HG03280 (cell line): ENCODE measurements at regions not wholly inside any gene's neighbourhood (a gene's known extent, or its start where the extent isn't known, plus 50 kb on each side); places are given as distances from the start of the nearest gene placed in this dataset.
"Not testable (repeated sequence)": the region's sequence is repeated elsewhere in the genome, so short reads cannot be mapped to it uniquely, and the experiment has no call there.

Experiments used
- ATAC-seq: cut with Tn5 transposase; IDR thresholded peaks from one replicate; pipeline ENCODE4 v1.9.1; 2021; ENCODE audit warnings: mild to moderate bottlenecking, moderate library complexity; ENCODE audit not compliant: unreplicated experiment

DNA sequence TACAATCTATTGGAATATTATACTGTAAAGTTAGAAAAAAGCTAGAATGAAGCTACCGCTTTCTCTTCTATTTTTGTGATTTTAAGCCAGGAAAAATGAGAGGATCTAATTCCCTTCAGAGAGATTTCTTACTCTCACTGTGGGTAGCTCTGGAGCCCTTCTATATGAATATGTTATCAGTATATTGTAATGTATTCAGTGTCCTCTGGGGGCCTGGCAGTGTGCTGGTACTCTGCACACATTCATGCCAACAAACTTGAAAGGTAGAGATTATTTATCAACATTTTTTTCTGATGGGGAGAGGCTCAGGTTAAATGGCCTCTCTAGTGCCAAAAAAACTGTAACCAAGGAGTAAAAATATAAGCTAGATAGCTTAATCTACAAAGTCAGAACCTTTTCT is 292.8 kb downstream of the TTC6 start:
- no peak for ATAC-seq

- ATAC-seq, result no peak
Measured at GRCh38 chr14:37889087-37889486, 293.7 kb downstream of the TTC6 start.

- ATAC-seq, result no peak
Measured at GRCh38 chr14:37890095-37890494, 294.7 kb downstream of the TTC6 start.

GRCh38 chr14:37891500-37891899 is 296.1 kb downstream of the TTC6 start:
- not testable (repeated sequence) for ATAC-seq

- ATAC-seq, result no peak
Measured at GRCh38 chr14:37894463-37894862, 299.0 kb downstream of the TTC6 start.

GRCh38 chr14:37899365-37899764 is 303.9 kb downstream of the TTC6 start:
- no peak for ATAC-seq

GRCh38 chr14:37900561-37900960 is 305.1 kb downstream of the TTC6 start:
- ATAC-seq, result no peak

DNA sequence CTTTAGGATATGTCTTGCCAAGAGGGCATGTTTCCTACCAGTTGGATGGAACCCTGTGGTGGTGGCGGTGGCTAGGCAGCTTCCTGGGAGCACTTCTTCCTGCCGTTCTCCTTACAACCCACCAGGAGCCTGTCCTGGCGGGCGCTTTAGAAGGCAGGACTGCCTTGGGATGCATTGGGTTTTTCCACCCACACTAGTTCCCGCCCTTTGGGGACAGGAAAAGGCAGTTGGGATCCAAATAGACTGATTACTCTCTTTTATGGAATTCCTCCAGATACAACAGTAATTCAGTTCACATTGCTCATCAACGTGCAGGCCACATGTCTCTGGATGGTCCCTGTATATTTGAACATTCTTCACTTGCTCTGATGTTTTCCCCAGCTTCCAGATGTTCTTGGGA is 305.7 kb upstream of the SSTR1 start:
- ATAC-seq, result no peak

- ATAC-seq, result no peak
Measured at GRCh38 chr14:37903343-37904191, 304.1 kb upstream of the SSTR1 start.

GRCh38 chr14:37924622-37925021 is 283.1 kb upstream of the SSTR1 start:
- ATAC-seq, result no peak

GRCh38 chr14:37932008-37932407 is 275.7 kb upstream of the SSTR1 start:
- no peak for ATAC-seq

GRCh38 chr14:37932481-37932880 is 275.2 kb upstream of the SSTR1 start:
- no peak for ATAC-seq

DNA sequence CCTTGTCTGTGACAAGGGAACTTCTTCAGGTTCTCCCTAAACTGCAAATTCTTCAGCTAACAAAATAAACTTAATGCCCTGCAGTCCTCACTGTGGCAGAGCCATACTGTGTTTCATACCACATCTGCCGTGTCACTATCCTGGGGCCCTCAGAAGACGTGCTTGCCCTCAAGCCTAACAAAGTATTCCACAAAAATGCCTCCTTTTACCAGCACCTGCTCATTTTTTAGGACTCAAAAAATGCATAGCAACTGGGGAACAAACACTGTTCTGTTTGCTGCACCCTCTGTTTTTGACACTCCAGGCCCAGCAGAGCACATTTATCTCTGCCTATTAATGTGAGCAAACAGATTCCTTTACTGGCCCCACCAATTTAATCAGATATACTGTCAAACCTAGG is 270.7 kb upstream of the SSTR1 start:
- no peak for ATAC-seq

- no peak for ATAC-seq
Measured at GRCh38 chr14:37939442-37940028, 268.2 kb upstream of the SSTR1 start.

GRCh38 chr14:37945959-37946358 is 261.7 kb upstream of the SSTR1 start:
- no peak for ATAC-seq

DNA sequence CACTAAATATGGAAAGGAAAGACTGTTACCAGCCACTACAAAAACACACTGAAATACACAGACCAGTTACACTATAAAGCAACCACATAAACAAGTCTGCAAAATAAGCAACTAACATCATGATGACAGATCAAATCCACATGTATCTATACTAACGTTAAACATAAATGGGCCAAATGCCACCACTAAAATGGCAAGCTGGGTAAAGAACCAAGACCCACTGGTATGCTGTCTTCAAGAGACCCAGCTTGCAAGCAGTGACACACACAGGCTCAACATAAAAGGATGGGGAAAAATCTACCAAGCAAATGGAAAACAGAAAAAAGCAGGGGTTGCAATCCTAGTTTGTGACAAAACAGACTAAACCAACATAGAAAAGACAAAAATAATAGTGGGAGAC is 260.9 kb upstream of the SSTR1 start:
- no peak for ATAC-seq

GRCh38 chr14:37948266-37948665 is 259.4 kb upstream of the SSTR1 start:
- ATAC-seq, result no peak

DNA sequence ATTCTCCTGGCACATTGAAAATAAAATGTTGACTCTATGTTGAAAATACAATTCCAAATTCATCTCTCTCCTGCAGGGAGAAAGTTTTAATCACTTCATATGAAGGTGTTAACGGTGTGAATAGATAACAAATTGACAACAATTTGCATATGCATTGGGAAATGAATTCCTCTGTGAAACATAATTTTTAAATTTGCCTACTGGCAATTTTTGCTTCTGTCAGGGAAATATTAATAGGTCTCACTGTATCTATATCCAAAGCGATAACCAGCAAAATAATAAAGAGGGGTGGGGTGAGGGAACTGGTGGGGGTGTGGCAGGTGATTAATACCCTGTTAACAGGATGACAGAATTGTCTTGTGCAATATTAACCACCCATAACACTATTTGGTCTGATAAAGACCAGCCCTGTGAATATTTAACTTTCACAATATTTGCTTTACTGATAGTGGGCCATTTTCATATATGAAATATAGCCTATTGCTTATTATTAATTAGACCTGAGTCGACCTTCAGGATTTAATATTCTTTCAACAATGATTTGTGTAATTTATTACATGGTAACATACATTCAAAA is 239.0 kb upstream of the SSTR1 start:
- ATAC-seq, result no peak

GRCh38 chr14:37969511-37969979 is 238.2 kb upstream of the SSTR1 start:
- no peak for ATAC-seq

GRCh38 chr14:37970696-37971095 is 237.0 kb upstream of the SSTR1 start:
- no peak for ATAC-seq

DNA sequence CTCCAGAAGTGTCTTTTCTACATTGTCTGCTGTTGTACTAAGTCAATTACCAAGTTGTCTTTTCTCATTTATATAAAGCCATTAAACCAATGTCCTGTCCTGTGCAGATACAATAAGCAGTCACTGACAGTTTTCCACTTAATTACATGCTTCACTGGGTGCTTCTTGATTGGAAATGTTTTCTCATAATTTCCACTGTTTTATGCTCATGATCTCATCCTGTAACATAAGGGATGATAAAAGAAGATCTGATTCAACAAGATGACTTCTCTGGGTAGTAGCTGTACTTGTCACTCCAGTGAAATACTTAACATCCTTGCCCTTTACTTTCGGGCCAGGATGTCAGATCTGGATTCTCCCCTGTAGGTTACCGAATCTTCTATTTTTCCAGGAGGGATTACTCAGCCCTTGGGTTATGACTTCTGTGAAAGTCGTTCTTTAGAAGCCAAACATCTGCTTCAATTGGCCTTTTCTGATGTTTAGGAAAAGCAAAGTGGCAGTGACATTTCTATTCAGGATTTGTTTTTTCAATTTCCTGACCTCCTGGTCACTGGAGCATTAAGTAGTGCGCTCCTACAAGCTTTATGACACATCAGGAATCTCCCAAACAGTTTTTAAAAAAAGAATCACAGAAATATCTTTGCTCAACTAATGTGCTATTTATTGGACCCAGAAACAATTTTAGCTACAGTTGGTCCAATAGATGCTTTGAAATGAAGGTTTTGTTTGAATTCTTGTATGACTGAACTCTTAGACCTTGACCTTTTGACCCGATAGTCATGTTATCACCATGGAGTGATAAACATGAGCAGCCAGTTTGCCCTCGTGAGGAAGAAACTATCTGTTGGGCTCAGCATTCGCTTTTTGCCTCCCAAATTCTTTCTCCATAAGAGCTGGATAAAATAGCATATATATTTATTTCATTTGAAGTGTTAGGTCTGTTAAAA is 234.5 kb upstream of the SSTR1 start:
- ATAC-seq, result no peak
